Common myeloid progenitor, CD34-positive (primary cell): ENCODE measurements at regions not wholly inside any gene's neighbourhood (a gene's known extent, or its start where the extent isn't known, plus 50 kb on each side); places are given as distances from the start of the nearest gene placed in this dataset.

Source experiments
- CTCF ChIA-PET: fragments of 350-600 bp; sonication (Branson Sonifier 250); formaldehyde crosslinking; loops from one replicate; lab custom pipeline; 2021; ENCODE audit warnings: antibody characterized with exemption; lab: Charles Lee
- POLR2A ChIA-PET: fragments of 350-600 bp; sonication (Branson Sonifier 250); formaldehyde crosslinking; loops from one replicate; lab custom pipeline; 2021; ENCODE audit warnings: antibody characterized with exemption; lab: Charles Lee
- DNase-seq, 3 donors: peaks; one replicate each; pipeline versions ENCODE4 v3.0.0 to v3.0.0-alpha.2; 2013
- H3K27ac ChIP-seq, 2 experiments: 1 replicate in 1 of 2; 2 replicates in 1 of 2; pipeline ENCODE4 v1.7.0; 2013; ENCODE audit warnings: inconsistent platforms in 2 of 2, low read length in 2 of 2, mild to moderate bottlenecking in 2 of 2, low read depth in 1 of 2, moderate library complexity in 1 of 2; ENCODE audit not compliant: severe bottlenecking in 2 of 2, insufficient read depth in 1 of 2, poor library complexity in 1 of 2
- H3K27me3 ChIP-seq, 5 experiments: replicated peaks in 2 of 5; 1 replicate in 3 of 5; 2 replicates in 2 of 5; pipeline versions ENCODE4 v1.6.1 to v1.7.0; 2013; ENCODE audit warnings: low read length in 4 of 5, mild to moderate bottlenecking in 2 of 5, moderate library complexity in 2 of 5, inconsistent platforms in 1 of 5; ENCODE audit not compliant: insufficient read depth in 5 of 5, control insufficient read depth in 4 of 5
- H3K36me3 ChIP-seq, 4 experiments: 1 replicate in 2 of 4; 2 replicates in 2 of 4; pipeline versions ENCODE4 v1.6.1 to v1.7.0; 2013; ENCODE audit warnings: low read length in 3 of 4, control low read depth in 1 of 4, mild to moderate bottlenecking in 1 of 4; ENCODE audit not compliant: control insufficient read depth in 4 of 4, insufficient read depth in 4 of 4
- H3K4me1 ChIP-seq, 4 experiments: 1 replicate in 3 of 4; 2 replicates in 1 of 4; pipeline versions ENCODE4 v1.6.1 to v1.7.1; 2013; ENCODE audit warnings: low read length in 3 of 4, mild to moderate bottlenecking in 3 of 4, control low read depth in 1 of 4, inconsistent platforms in 1 of 4, moderate library complexity in 1 of 4; ENCODE audit not compliant: control insufficient read depth in 4 of 4, insufficient read depth in 4 of 4; ENCODE audit errors: control extremely low read depth in 1 of 4
- H3K4me3 ChIP-seq, 7 experiments: 1 replicate in 4 of 7; 2 replicates in 3 of 7; pipeline versions ENCODE4 v1.5.1 to v1.7.0; 2013; ENCODE audit warnings: mild to moderate bottlenecking in 7 of 7, low read length in 6 of 7, moderate library complexity in 6 of 7, inconsistent platforms in 2 of 7, low read depth in 2 of 7, control low read depth in 1 of 7; ENCODE audit not compliant: insufficient read depth in 4 of 7, control insufficient read depth in 1 of 7; ENCODE audit errors: extremely low read depth in 1 of 7
- H3K9me3 ChIP-seq, 5 experiments: 1 replicate in 4 of 5; 2 replicates in 1 of 5; pipeline versions ENCODE4 v1.6.1 to v1.7.1; 2013; ENCODE audit warnings: low read length in 4 of 5, mild to moderate bottlenecking in 2 of 5, inconsistent platforms in 1 of 5, low read depth in 1 of 5, moderate library complexity in 1 of 5; ENCODE audit not compliant: control insufficient read depth in 4 of 5, insufficient read depth in 2 of 5; ENCODE audit errors: control extremely low read depth in 1 of 5
- WGBS: methylation state at CpG from one replicate; pipeline ENCODE4 v1.1.5; 2013; ENCODE audit not compliant: insufficient coverage; 5-methylcytosine and 5-hydroxymethylcytosine counted together

DNA sequence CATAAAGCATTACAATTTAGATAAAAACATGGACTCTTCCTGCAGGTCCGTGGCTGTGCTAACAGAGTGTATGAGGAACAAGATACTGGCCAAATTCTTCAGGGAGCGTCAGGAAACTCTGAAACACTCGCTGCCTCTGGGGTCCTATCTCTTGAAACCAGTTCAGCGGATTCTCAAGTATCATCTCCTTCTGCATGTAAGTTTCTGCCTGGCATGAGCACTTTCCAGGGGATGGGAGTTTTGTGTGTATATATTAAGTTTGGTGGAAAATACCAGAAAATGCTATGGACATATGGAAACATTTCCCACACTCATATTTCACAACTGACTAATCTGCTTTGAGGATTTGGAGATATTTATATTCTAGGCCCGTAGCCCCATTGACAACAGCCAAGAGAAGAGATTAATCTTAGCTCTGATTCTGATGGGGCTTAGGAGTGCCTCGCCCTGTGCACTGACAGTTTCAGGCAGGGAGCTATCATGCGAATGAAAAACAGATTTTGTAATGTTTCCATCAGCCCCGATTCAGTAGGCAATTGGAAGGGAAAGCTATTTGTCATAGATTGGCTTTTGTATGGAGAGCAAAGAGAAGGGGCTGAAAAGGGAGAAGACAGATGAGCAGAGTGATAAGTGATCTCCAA is 64.7 kb upstream of the MTHFD1L start:
- Histone ChIP-seq H3K27ac (no peak overlapping the region), H3K4me1 (no peaks in the 10 kb centered on the region), H3K36me3 (no peaks in the 10 kb centered on the region), H3K9me3 (no peaks in the 10 kb centered on the region), H3K4me3 (no peak overlapping the region), H3K27me3 (no peaks in the 10 kb centered on the region)
- CTCF ChIA-PET = interaction anchor here (0.7 to 2.8 kb wide), 3 partner anchors 15 to 370 kb away, joined by 3 to 7 read pairs (median 4); no protein-coding TSS in a partner anchor
- WGBS = 96% methylated on average over 7 of the region's 8 CpGs
- no peak for DNase-seq
- POLR2A ChIA-PET = no interaction called here

DNA sequence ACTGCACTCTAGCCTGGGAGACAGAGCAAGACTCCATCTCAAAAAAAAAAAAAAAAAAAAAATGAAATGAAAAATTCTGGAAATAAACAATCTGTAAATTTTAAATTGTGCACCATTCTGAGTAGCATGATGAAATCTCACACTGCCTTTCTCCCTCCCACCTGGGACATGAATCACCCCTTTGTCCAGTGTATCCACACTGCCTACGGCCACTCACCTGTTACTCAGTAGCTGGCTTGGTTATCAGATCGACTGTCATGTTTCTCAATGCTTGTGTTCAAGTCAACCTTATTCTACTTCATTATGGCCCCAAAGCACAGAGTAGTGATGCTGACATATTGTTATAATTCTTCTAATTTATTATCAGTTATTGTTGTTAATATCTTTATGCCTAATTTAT is 58.7 kb upstream of the MTHFD1L start:
- CTCF ChIA-PET = interaction anchor here (1.0 kb wide), 1 partner anchor 10 kb away, joined by 3 read pairs; no protein-coding TSS in a partner anchor
- no peak for DNase-seq
- no peak overlapping the region for H3K27ac ChIP-seq

DNA sequence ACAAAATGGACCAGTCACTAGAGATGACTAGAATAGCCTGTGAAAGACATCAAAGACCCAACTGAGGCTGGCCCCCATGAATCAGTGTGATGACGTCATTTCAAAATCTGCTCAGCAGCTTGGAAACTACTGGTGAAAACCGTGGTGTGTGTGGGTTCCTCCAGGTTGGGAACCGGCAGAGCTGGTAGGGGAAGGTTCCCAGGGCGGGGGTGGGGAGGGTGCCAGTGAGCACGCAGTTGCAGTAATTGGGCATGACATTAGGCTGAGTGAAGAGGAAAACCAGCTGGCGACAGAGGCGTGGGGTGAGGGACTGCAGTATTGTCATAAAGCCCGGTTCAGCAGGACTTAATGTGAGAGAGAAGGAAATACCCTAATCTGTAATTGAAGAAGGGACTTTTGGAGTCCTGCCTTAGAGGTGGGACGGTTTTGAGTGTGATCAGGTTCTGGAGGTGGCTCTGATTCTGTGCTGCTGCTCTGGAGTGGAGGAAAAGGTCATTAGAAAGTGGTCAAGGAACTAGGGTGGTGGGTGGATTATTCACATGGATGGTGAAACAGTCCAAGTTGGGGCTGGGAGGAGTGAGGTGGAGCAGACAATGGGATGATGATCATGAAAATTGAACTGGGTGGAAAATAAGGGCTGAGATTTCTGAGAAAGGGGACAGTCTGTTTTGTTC is 52.0 kb upstream of the MTHFD1L start:
- no peaks in the 10 kb centered on the region for H3K36me3 ChIP-seq
- peaks cover 0 to 5% (median 0%) of the 10 kb centered on the region in 5 experiments for H3K27me3 ChIP-seq
- H3K4me3 ChIP-seq = no peak overlapping the region
- ChIA-PET CTCF (interaction anchor here (0.9 to 8.6 kb wide), 2 partner anchors 11 to 394 kb away, joined by 3 to 114 read pairs; no protein-coding TSS in a partner anchor), POLR2A (no interaction called here)
- 88% methylated on average over 9 of the region's 9 CpGs for WGBS
- H3K27ac ChIP-seq = no peak overlapping the region
- H3K9me3 ChIP-seq = no peaks in the 10 kb centered on the region
- DNase-seq = no peak
- H3K4me1 ChIP-seq = no peaks in the 10 kb centered on the region

More for the DNA sequence above, 58.7 kb upstream of the MTHFD1L start:
- no peak overlapping the region for H3K4me3 ChIP-seq
- POLR2A ChIA-PET = no interaction called here
- H3K36me3 ChIP-seq = no peaks in the 10 kb centered on the region
- 100% methylated on average over 1 of the region's 2 CpGs for WGBS
- H3K4me1 ChIP-seq = no peaks in the 10 kb centered on the region
- no peaks in the 10 kb centered on the region for H3K9me3 ChIP-seq
- peaks cover 0 to under 1% (median 0%) of the 10 kb centered on the region in 5 experiments for H3K27me3 ChIP-seq

DNA sequence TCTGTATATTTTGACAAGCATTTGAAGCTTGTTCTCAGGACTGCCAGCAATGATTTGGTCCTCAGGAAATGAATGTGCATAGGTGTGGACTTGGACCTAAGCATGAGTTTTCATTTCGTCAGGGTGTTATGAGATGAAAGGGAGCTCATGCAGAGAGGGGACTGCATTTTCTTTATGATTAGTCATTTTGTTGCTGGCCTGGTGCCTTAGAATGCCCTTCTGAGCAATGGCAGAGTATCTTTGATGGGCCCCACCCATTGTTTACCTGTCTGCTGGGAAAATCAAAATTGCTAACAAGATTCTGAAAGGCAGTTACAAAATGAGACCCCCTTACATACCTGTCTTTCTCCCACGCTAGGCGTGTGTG is 51.5 kb upstream of the MTHFD1L start:
- H3K4me1 ChIP-seq = no peaks in the 10 kb centered on the region
- no peak for DNase-seq
- no peak overlapping the region for H3K4me3 ChIP-seq
- peaks cover 0 to 5% (median 0%) of the 10 kb centered on the region in 5 experiments for H3K27me3 ChIP-seq
- CTCF ChIA-PET = interaction anchor here (8.6 kb wide), 1 partner anchor 394 kb away, joined by 114 read pairs; no protein-coding TSS in a partner anchor
- POLR2A ChIA-PET = no interaction called here
- H3K9me3 ChIP-seq = no peaks in the 10 kb centered on the region
- no peaks in the 10 kb centered on the region for H3K36me3 ChIP-seq
- WGBS = 100% methylated on average over 1 of the region's 3 CpGs
- H3K27ac ChIP-seq = no peak overlapping the region
